Effector memory CD4-positive, alpha-beta T cell (primary cell): ENCODE measurements at regions not wholly inside any gene's neighbourhood (a gene's known extent, or its start where the extent isn't known, plus 50 kb on each side); places are given as distances from the start of the nearest gene placed in this dataset.
"Not testable (repeated sequence)": the region's sequence is repeated elsewhere in the genome, so short reads cannot be mapped to it uniquely, and the experiment has no call there.

Experiments used
- DNase-seq, 3 donors: peaks; one replicate each; pipeline ENCODE4 v3.0.0-alpha.2; 2020
- H3K27ac ChIP-seq: 2 replicates; pipeline ENCODE4 v1.7.0; 2013; ENCODE audit warnings: mild to moderate bottlenecking, low read length, moderate library complexity; ENCODE audit not compliant: insufficient read depth, poor library complexity, severe bottlenecking
- H3K27me3 ChIP-seq: replicated peaks from 2 replicates; pipeline ENCODE4 v1.7.0; 2013; ENCODE audit warnings: mild to moderate bottlenecking, low read length; ENCODE audit not compliant: insufficient read depth, control insufficient read depth, poor library complexity, severe bottlenecking
- H3K36me3 ChIP-seq: 2 replicates; pipeline ENCODE4 v1.7.0; 2013; ENCODE audit warnings: mild to moderate bottlenecking, low read length, moderate library complexity; ENCODE audit not compliant: control insufficient read depth, insufficient read depth
- H3K4me1 ChIP-seq: 2 replicates; pipeline ENCODE4 v1.7.0; 2013; ENCODE audit warnings: low read length, mild to moderate bottlenecking; ENCODE audit not compliant: control insufficient read depth, insufficient read depth, poor library complexity, severe bottlenecking
- H3K4me3 ChIP-seq: 2 replicates; pipeline ENCODE4 v1.7.0; 2013; ENCODE audit warnings: low read length, low read depth, mild to moderate bottlenecking; ENCODE audit not compliant: insufficient read depth, poor library complexity, severe bottlenecking
- H3K9me3 ChIP-seq: 2 replicates; pipeline ENCODE4 v1.7.0; 2013; ENCODE audit warnings: mild to moderate bottlenecking, low read length, moderate library complexity; ENCODE audit not compliant: control insufficient read depth

- H3K36me3 ChIP-seq, H3K27me3 ChIP-seq, H3K27ac ChIP-seq, H3K4me3 ChIP-seq, H3K4me1 ChIP-seq, DNase-seq, H3K9me3 ChIP-seq: not testable (repeated sequence)
Measured at GRCh38 chr7:6882321-6882721, 56.2 kb upstream of the CCZ1B start.

GRCh38 chr7:6883756-6884155 is 57.7 kb upstream of the CCZ1B start:
- not testable (repeated sequence) for H3K27ac ChIP-seq, H3K4me1 ChIP-seq, H3K9me3 ChIP-seq, H3K36me3 ChIP-seq, H3K27me3 ChIP-seq, DNase-seq, H3K4me3 ChIP-seq

- Histone ChIP-seq H3K27me3 (no peaks in the 10 kb centered on the region), H3K9me3 (no peaks in the 10 kb centered on the region), H3K36me3 (no peaks in the 10 kb centered on the region), H3K27ac (no peak overlapping the region), H3K4me3 (no peak overlapping the region), H3K4me1 (no peaks in the 10 kb centered on the region)
- no peak for DNase-seq
Measured at GRCh38 chr7:6886198-6886597, 60.1 kb upstream of the CCZ1B start.

GRCh38 chr7:6888267-6889045 is 62.4 kb upstream of the CCZ1B start:
- not testable (repeated sequence) for DNase-seq, H3K27me3 ChIP-seq, H3K4me1 ChIP-seq, H3K36me3 ChIP-seq, H3K9me3 ChIP-seq, H3K4me3 ChIP-seq, H3K27ac ChIP-seq

GRCh38 chr7:6889252-6889812 is 63.3 kb upstream of the CCZ1B start:
- Histone ChIP-seq H3K9me3 (no peaks in the 10 kb centered on the region), H3K27ac (no peak overlapping the region), H3K36me3 (no peaks in the 10 kb centered on the region), H3K4me1 (no peaks in the 10 kb centered on the region), H3K4me3 (no peak overlapping the region), H3K27me3 (no peaks in the 10 kb centered on the region)
- no peak for DNase-seq

- not testable (repeated sequence) for H3K36me3 ChIP-seq, H3K4me3 ChIP-seq, H3K9me3 ChIP-seq, H3K4me1 ChIP-seq, H3K27ac ChIP-seq, H3K27me3 ChIP-seq, DNase-seq
Measured at GRCh38 chr7:6902097-6902518, 76.0 kb upstream of the CCZ1B start.

- H3K9me3 ChIP-seq, H3K27ac ChIP-seq, H3K36me3 ChIP-seq, DNase-seq, H3K4me3 ChIP-seq, H3K4me1 ChIP-seq, H3K27me3 ChIP-seq: not testable (repeated sequence)
Measured at GRCh38 chr7:6903289-6903688, 77.2 kb upstream of the CCZ1B start.

GRCh38 chr7:6903792-6904191 is 77.7 kb upstream of the CCZ1B start:
- DNase-seq, H3K4me1 ChIP-seq, H3K27ac ChIP-seq, H3K4me3 ChIP-seq, H3K27me3 ChIP-seq, H3K9me3 ChIP-seq, H3K36me3 ChIP-seq: not testable (repeated sequence)

GRCh38 chr7:6917258-6917657 is 91.2 kb upstream of the CCZ1B start:
- Histone ChIP-seq H3K27me3 (no peaks in the 10 kb centered on the region), H3K4me3 (no peak overlapping the region), H3K36me3 (no peaks in the 10 kb centered on the region), H3K4me1 (no peaks in the 10 kb centered on the region), H3K9me3 (no peaks in the 10 kb centered on the region), H3K27ac (no peak overlapping the region)
- no peak for DNase-seq

- not testable (repeated sequence) for H3K36me3 ChIP-seq, H3K4me3 ChIP-seq, H3K27me3 ChIP-seq, H3K27ac ChIP-seq, H3K4me1 ChIP-seq, H3K9me3 ChIP-seq, DNase-seq
Measured at GRCh38 chr7:6919169-6919568, 93.1 kb upstream of the CCZ1B start.
